GM19452 (cell line): ENCODE measurements at regions not wholly inside any gene's neighbourhood (a gene's known extent, or its start where the extent isn't known, plus 50 kb on each side); places are given as distances from the start of the nearest gene placed in this dataset.

Experiments
- ATAC-seq: cut with Tn5 transposase; IDR thresholded peaks from one replicate; pipeline ENCODE4 v1.9.1; 2021; ENCODE audit not compliant: unreplicated experiment

DNA sequence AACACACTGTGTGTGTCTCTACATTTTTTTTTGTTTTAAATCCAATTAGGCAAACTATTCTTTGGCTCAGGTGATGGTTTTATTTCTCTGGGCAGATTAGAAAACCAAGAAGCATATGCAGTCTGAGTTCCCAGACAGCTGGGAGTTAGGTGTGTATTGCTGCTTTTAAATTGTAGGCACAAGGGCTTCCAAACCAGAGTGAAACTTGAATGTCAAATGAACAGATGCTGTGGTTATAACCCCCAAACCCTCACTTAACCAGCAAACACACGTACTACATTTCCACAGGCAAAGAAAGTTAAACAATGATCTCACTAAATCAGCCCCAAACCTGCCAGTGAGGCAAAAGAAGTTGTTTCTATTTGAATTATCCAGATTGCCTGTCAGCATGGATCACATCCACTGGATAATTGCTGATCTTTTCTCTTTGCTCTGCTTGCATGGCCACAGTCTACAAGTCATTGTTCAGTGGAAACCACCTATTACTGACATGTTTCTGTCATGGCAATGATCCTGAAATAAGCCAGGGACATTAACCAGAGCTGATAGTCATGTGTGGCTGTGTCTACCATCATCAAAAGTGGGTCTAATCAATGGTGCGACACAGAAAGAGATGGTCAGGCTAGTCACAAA is 576.5 kb upstream of the PLXNA2 start:
- ATAC-seq: no peak

DNA sequence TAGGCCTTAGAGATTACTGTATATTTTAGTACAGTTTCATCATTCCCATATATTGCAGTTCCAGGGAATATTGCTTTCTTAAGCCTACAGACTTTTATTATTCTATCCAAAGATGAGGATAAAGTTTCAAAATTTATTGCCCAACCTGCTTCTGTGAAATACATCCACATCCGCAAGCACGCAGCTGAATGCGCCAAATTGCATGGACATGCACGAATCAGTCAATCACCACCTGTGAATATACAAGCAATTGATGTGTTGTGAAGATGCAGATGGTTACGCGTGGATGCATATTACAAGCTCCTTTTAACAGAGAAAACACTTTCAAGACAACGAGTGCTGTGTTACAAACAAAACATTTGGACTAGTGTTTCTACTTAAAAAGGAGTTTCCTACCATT is 577.8 kb upstream of the PLXNA2 start:
- no peak for ATAC-seq

DNA sequence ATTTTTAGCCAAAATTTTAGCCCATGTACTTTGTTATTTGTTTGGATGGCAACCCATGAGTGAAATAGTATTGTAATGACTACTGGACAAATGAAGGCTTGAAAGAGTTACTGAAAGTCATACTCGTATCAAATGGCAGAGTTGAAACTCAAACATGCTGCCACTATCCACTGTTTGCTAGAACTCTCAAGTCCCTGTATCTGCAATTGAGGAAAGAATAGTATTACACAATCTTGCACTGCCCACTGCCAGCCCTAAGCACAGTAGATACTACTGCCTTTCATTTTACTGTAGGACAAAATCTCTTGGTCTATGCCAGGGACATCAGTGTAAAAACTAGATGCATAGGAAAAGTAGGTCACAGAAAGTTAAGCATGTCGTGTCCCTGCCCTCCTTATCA is 581.1 kb upstream of the PLXNA2 start:
- ATAC-seq: no peak

DNA sequence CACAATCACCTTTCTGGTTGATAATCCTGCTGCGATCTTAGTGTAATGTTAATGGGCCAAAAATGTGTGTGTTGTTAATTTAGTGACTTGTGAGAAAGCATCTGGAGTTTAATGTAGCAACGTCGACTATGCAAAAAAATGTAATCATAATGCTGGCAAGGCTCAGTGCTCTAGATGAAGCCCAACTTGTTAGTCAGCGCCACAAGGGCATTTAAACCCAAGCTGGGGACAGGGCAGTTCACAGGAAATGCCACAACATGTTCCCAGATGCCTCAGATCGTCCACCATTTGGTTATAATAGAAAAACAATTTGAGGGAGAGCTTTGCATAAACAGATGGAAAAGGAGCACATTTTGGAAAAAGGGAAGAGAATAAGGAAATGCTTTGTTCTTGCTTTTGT is 585.4 kb upstream of the PLXNA2 start:
- no peak for ATAC-seq

DNA sequence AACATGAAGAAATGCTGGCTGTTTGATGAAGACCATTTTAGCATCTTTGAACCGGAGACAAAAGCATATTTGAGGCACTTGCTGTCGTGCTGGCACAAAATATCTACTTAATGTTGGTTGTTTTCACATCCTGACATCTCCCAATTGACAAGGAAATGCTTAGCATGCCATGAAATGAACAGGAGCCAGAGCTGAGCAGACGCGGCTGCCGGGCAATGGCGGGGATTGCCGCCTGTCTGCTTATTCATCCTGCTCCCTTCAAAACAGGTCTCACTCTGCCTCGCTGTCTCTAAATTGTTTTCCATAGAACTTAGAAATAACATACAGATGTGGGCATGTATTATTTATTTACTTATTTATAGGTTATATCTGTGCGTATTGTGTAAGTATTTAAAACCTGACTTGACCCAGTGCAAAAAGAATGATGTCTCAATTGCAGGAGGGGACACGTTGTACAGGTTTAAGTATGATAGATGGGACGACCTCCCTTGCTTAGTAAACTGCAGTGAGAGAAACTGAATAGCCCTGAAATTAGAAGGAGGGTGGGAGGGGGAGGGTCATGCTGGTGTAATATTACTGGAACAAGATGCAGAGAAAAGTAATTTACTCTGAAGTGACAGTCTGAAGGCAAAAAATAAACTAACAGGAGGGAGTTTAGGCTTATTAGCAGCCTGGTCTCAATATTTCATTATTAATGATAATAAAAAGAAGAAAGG is 590.4 kb upstream of the PLXNA2 start:
- no peak for ATAC-seq

DNA sequence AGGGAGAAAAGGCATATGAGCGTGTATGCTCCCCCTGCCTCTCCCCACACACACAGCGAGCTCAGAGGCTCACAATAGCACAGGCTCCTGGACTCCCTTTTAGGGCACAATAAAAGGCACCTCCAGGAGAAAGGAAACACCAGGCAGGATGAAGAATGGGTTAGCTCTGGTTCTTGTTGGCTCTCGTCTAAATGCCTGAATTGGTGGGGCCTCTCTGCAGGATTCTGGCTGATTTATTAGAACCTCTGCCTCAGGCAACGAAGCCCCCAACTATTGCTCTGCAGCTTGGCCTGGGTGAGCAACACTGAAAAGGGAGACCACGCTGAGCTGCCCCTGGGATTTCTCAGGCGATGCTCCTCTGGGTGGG is 590.9 kb upstream of the PLXNA2 start:
- ATAC-seq: no peak

DNA sequence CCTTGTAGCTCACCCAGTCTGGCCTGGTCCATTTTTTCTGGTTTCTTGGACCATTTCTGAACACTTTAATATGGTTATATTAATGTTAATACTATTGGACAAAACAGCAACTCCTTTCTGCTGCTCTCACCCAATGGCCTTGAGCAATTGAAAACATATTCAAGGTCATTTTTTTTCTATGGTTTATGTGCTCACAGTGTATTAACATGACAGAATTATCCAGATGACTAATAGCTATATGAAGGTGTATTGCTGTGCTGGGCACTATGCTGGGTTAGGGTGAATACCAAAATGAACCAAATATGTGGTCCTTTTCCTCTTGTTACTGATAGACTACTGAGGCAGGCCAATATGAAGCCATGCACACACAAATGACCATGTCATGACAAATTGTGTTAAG is 591.6 kb upstream of the PLXNA2 start:
- no peak for ATAC-seq

DNA sequence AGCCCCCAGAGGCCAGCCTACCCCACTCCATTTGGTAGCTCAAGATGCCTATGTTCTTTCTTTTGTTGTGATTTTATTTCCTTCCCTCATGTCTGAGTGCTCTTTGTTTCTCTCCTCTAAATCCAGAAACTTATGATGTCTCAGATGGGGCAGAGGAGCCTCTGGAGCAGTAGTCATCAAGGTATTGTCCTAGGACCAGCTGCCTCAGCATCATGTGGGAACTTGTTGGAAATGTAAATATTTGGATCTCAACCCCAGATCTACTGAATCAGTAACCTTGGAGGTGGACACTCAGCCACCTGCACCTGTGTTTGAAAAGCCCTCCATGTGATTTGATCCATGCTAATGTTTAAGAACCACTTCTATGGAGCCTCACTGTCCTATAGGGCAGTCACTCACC is 593.1 kb upstream of the PLXNA2 start:
- no peak for ATAC-seq

DNA sequence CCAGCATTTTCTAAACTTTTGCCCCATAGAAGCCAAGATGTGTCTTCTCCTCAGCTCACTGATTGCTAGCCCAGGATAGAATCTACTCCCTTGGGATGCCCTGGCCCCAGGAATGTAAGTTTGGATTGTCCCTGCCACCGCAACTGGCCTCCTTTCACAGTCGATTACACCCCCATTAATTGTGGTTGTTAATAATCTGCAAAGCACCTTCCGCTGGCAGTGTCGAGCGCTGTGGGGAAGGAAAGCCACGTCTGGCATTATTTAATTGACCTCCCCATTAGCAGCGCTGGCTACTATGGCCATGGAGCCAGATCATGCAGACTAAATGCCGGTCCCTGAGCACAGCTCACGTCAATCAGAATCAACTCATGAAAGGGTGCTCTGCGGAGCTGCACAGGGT is 597.3 kb upstream of the PLXNA2 start:
- no peak for ATAC-seq

DNA sequence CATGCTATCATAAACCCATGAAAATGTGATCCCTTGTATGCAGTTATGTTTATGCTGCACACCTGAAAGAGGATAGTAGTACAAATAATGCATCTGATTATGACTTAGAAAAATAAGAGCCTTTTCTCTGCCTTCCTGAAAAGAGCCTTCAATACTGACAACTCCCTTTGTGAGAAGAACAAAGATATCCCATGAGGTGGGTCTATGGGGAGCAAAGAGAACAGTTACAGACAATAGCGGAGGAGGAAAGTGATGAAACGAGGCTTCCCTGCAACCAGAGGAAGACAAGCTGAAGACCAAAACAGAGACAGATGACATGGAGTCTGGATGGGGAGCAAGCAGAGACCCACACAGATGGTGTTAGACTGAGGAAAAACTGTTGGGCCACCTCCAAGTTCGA is 598.3 kb upstream of the PLXNA2 start:
- ATAC-seq: no peak

DNA sequence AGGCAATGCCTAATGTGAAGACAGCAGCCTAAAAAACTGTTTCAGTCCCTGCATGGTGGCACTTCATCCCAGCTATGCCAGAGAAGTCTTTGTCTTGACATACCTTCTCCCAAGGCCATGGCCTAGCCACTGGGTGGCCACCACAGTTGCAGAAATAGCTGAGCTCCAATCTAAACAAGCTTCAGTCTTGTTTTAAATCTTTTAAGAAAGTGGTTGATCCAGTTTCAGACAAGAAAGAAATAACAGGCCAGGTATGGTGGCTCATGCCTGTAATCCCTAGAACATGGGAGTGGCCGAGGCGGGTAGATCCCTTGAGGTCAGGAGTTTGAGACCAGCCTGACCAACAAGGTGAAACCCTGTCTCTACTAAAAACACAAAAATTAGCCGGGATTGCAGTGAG is 600.0 kb upstream of the PLXNA2 start:
- no peak for ATAC-seq

DNA sequence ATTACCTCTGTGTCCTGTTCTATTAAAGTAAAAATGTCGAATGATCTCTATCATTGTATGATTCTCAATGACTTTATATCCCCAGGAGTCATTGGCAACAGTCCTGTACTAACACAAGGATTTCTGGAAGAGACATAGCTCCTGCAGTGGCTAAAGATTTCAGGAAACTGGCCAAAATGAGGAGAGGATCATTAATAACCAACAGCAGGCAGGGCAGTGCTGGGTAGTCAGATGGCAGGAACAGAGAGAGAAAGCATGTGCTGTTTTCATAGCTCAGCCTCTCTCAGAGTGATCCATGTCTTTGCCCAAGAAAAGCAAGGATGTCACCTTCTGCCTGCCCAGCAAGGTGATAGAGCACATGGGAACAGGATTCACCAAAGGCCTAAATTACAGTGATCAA is 604.7 kb upstream of the PLXNA2 start:
- ATAC-seq: no peak

DNA sequence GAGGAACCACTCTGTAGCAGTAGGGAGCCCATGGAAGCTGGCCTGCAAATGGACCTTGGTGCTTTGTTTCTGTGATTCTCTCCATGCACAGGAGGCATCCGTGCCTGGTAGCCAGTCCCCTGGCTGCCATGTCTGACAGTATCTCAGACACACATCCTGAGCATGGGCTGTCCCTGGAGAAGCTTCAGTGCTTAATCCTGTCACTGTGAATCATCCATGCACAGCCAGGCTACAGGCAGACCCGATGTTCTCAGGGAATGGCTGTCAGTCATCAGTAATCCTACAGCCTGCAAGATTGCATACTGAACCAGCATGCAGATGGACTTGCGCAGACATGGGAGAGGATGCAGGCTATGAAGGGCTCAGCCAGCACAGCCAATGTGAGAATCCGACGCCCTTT is 606.3 kb upstream of the PLXNA2 start:
- no peak for ATAC-seq

DNA sequence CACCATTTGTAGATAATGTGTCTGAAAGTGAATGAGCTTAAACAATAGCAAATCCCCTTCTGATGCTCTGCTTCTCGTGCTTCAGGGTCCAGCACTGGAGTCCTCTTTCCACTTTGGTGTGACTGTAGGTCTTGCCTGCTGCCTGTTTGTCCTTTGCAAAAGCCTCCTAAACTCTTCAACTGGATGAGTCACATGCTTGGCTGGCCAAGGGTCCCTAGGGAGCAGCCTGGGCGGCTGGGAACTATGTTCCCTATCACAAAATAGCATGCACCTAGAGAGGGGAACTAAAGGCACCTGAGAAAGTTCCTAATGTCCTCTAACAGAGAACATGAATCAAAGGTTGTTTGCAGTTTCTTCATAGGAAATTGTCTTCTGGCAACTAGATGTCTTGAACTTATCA is 607.2 kb upstream of the PLXNA2 start:
- ATAC-seq: no peak

DNA sequence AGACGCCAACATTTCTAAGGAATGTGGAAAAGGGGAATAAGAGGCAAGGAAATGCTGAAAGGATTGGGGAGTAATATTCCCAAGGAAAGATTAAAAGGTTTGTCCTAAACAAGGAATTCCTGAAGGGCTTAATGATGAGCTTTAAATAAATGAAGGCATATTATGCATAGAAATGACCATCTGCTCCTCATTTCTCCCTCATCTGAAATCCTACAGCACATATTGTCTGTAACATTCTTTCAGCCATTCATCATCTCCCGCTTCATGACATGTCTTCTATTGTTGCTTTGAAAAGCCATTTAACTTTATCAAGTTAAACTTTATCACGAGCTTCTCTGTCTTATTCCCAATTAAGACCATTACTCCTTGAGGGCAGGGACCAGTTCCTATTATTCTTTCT is 608.7 kb upstream of the PLXNA2 start:
- no peak for ATAC-seq

DNA sequence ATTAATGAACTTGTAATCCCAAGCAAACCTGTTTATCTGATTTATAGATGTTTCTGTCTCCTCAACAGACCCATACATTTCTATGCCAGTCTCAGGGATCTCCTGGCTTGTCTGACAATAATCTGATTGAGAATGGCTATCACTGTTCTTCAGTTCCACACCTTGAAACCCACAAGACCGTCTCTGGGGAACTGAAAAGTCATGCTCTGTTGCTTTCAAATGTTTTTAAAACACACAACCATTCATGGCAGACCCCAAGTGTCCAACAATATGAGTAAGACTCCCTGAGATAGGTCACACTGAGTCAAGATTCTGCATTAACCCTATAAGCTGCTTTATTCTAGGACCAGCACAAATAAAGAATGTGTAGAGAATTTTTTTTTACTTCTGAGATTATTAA is 611.2 kb upstream of the PLXNA2 start:
- no peak for ATAC-seq

DNA sequence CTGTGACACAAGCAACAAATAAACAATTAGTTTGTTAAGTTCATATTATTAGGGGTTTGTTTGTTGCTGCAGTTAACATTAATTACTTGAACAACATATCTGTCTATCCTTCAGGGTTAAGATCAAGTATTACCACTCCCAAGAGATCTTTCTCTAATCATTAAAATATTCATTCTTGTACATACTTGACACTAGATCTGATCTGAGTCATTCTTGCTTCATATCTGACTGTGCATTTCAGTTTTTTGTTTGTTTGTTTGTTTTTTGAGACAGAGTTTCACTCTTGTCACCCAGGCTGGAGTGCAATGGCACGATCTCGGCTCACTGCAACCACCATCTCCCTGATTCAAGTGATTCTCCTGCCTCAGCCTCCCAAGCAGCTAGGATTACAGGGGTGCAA is 613.3 kb upstream of the PLXNA2 start:
- no peak for ATAC-seq

DNA sequence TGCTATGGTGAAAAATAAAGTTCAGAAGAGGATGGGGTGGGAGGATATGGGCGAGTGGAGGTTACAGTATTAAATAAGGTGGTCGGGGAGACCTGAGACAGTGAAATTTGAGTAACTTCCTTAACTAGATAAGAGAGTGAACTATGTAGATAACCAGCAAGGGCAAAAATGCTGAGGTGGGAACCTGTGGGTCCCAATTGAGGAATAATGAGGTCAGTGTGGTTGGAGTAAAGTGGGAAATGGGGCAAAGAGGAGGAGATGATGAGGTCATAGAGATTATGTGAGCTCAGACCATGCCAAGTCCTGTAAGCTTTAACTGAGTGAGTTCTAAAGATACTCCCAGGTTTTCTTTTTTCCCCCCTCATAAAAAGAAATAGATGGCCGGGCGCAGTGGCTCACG is 614.6 kb upstream of the PLXNA2 start:
- ATAC-seq: no peak

DNA sequence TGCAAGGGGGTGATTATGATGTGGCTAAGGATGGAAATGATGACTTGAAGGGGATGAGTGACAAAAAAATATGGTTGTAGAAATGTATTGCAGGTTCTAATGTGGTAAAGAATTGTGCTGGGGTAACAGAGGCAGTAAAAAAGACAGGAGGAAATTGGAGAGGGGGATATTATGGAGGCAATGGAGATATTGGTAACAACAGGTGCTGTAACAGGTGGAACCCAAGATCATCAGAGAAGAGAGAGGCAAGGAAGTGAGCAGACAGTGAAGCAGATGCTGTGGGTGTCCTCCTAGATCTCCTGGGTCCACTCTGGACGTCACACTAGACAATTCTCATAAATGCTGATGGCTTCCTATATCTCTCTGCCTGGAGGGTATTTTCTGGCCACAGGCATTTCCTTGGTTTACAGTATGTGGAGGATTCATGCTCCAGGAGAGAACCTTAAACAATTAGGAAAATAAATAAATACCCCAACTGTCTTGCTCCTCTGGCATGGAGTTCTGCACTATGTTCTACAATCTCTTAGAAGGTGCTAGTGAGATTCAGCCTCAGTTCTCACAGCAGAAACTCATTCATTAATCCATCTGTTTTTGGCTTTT is 620.3 kb upstream of the PLXNA2 start:
- ATAC-seq: no peak

DNA sequence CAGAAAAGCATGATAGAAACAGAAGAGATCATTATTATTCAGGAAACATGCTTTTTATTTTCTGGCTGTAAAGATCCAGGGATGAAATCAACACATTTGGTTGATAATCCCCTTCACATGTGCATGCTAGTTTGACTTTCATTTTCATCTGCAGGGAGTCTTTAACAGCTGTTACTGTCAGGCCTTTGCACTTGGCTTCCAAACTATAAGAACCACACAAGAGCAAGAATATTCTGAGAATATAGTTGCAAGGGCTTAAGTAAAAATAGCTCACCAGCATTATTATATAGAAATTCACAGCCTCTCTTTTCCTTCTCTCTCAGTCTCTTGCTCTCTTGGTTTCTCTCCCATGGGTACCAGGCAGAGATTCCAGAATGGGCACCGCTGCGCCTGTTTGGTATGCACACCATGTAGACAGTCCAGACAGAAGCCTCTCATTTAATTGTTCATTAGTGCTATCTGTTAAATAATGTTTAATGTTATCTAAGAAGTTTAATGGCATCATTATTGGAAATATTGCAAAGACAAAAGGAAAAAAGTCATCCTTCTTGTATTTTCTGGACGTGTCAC is 622.3 kb upstream of the PLXNA2 start:
- ATAC-seq: no peak

DNA sequence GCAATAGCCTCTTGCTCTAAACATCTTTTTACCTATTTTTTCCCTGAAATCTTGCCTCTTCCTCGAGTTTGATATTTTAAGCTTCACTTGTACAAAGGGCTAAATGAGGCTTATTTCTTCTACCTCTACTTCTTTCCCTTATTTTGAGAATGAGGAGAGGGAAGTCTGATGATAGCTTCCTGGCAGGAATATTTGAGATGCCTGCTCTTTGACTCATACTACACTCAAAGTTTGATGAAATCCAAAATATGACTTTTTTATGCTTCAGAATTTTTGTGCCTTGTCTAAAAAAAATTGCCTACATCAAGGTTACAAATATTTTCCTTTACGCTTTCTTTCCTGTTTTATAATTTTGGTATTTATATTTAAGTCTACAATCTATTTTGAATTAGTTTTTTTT is 624.4 kb upstream of the PLXNA2 start:
- ATAC-seq: no peak

DNA sequence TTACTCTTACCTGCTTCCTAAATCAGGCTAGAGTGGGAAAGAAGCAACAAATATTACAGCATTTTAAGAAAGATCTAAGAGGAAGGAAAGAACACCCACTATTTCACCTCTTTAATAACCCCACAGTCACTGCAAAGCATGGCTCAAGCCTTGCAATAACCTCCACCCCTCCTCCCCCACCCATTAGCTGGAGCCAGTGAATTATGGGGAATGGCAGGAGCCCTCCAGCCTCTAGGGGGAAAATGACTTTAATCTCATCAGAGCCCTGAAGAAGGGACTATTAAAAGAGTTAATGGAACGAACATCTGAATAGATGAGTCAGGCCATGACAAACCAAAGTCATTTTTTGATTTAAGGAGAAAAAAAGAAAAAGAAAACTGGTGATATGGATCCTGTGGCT is 630.7 kb upstream of the PLXNA2 start:
- ATAC-seq: no peak
